WTC11 (cell line): ENCODE measurements at regions not wholly inside any gene's neighbourhood (a gene's known extent, or its start where the extent isn't known, plus 50 kb on each side); places are given as distances from the start of the nearest gene placed in this dataset.
"Not testable (repeated sequence)": the region's sequence is repeated elsewhere in the genome, so short reads cannot be mapped to it uniquely, and the experiment has no call there.

Source experiments
- ATAC-seq: fragments of 200-7000 bp; cut with Tn5 transposase; 2 replicates; pipeline ENCODE4 v1.10.0; 2021; ENCODE audit warnings: mild to moderate bottlenecking, moderate library complexity
- CTCF ChIA-PET: fragments of 300-600 bp; sonication (Branson Sonifier 250); formaldehyde crosslinking; loops from one replicate; lab custom pipeline; 2021; ENCODE audit warnings: antibody characterized with exemption; lab: Charles Lee
- POLR2A ChIA-PET: fragments of 350-600 bp; sonication (Branson Sonifier 250); formaldehyde crosslinking; loops from one replicate; lab custom pipeline; 2021; ENCODE audit warnings: antibody characterized with exemption; lab: Charles Lee
- DNase-seq: peaks from one replicate; pipeline ENCODE4 v3.0.0; 2021; ENCODE audit warnings: low spot score
- H3K27ac Mint-ChIP-seq: 2 replicates; pipeline ENCODE4 v1.8.0; 2021; ENCODE audit warnings: mixed read lengths
- H3K27me3 Mint-ChIP-seq: 2 replicates; pipeline ENCODE4 v1.8.0; 2021; ENCODE audit warnings: low read depth, mild to moderate bottlenecking, moderate library complexity, mixed read lengths
- H3K36me3 Mint-ChIP-seq: 2 replicates; pipeline ENCODE4 v1.8.0; 2021; ENCODE audit warnings: mixed read lengths
- H3K4me1 Mint-ChIP-seq: 2 replicates; pipeline ENCODE4 v1.8.0; 2022; ENCODE audit warnings: mixed read lengths
- H3K4me3 Mint-ChIP-seq: 2 replicates; pipeline ENCODE4 v1.8.0; 2021; ENCODE audit warnings: mild to moderate bottlenecking, moderate library complexity, mixed read lengths
- H3K9me3 Mint-ChIP-seq: 2 replicates; pipeline ENCODE4 v1.8.0; 2021; ENCODE audit warnings: mixed read lengths
- ESRRA ChIP-seq: sonication (generic); formaldehyde crosslinking; IDR thresholded peaks from 2 replicates; pipeline ENCODE4 v1.8.1; 2022; ENCODE audit warnings: mild to moderate bottlenecking, missing genetic modification reagents, borderline replicate concordance
- ETV6 ChIP-seq: sonication (generic); formaldehyde crosslinking; IDR thresholded peaks from 2 replicates; pipeline ENCODE4 v1.8.1; 2022; ENCODE audit warnings: mild to moderate bottlenecking, missing genetic modification reagents
- IRF1 ChIP-seq: sonication (generic); formaldehyde crosslinking; IDR thresholded peaks from 2 replicates; pipeline ENCODE4 v1.8.0; 2023; ENCODE audit warnings: missing genetic modification reagents
- MYBL2 ChIP-seq: sonication (generic); formaldehyde crosslinking; IDR thresholded peaks from 2 replicates; pipeline ENCODE4 v1.8.1; 2023; ENCODE audit warnings: mild to moderate bottlenecking, moderate library complexity, missing genetic modification reagents
- NFATC4 ChIP-seq: fragments of 250-450 bp; sonication (Bioruptor Pico); IDR thresholded peaks from 2 replicates; pipeline ENCODE4 v1.9.0; 2021; ENCODE audit warnings: mild to moderate bottlenecking
- NFE2L1 ChIP-seq: sonication (generic); formaldehyde crosslinking; IDR thresholded peaks from 2 replicates; pipeline ENCODE4 v1.8.1; 2023; ENCODE audit warnings: missing genetic modification reagents
- NFYB ChIP-seq: sonication (generic); formaldehyde crosslinking; conservative IDR thresholded peaks from 2 replicates; pipeline ENCODE4 v1.8.0; 2022; ENCODE audit warnings: low read depth, missing genetic modification reagents
- OVOL2 ChIP-seq: fragments of 250-450 bp; sonication (Bioruptor Pico); IDR thresholded peaks from 2 replicates; pipeline ENCODE4 v1.9.0; 2021; ENCODE audit warnings: mild to moderate bottlenecking, borderline replicate concordance
- PREB ChIP-seq: sonication (generic); formaldehyde crosslinking; IDR thresholded peaks from 2 replicates; pipeline ENCODE4 v1.8.1; 2022; ENCODE audit warnings: mild to moderate bottlenecking, missing genetic modification reagents, moderate library complexity, borderline replicate concordance
- PRRX2 ChIP-seq: fragments of 250-450 bp; sonication (Bioruptor Pico); IDR thresholded peaks from 2 replicates; pipeline ENCODE4 v1.8.0; 2021; ENCODE audit warnings: mild to moderate bottlenecking
- RORB ChIP-seq: fragments of 250-450 bp; sonication (Bioruptor Pico); IDR thresholded peaks from 2 replicates; pipeline ENCODE4 v1.9.0; 2021; ENCODE audit warnings: mild to moderate bottlenecking
- SMAD4 ChIP-seq: sonication (generic); formaldehyde crosslinking; IDR thresholded peaks from 2 replicates; pipeline ENCODE4 v1.8.0; 2022; ENCODE audit warnings: mild to moderate bottlenecking, missing genetic modification reagents
- TCF7 ChIP-seq: sonication (generic); formaldehyde crosslinking; IDR thresholded peaks from 2 replicates; pipeline ENCODE4 v1.8.0; 2022; ENCODE audit warnings: mild to moderate bottlenecking, low read depth, missing genetic modification reagents, moderate library complexity
- TEAD1 ChIP-seq: sonication (generic); formaldehyde crosslinking; IDR thresholded peaks from 2 replicates; pipeline ENCODE4 v1.8.0; 2022; ENCODE audit warnings: mild to moderate bottlenecking, missing genetic modification reagents
- TP53 ChIP-seq: sonication (generic); formaldehyde crosslinking; IDR thresholded peaks from 2 replicates; pipeline ENCODE4 v1.8.1; 2023; ENCODE audit warnings: mild to moderate bottlenecking, missing genetic modification reagents
- ZNF138 ChIP-seq: sonication (generic); formaldehyde crosslinking; conservative IDR thresholded peaks from 2 replicates; pipeline ENCODE4 v1.8.1; 2022; ENCODE audit warnings: mild to moderate bottlenecking, moderate library complexity, missing genetic modification reagents
- ZNF232 ChIP-seq: sonication (generic); formaldehyde crosslinking; IDR thresholded peaks from 2 replicates; pipeline ENCODE4 v1.8.0; 2022; ENCODE audit warnings: mild to moderate bottlenecking, missing genetic modification reagents
- ZNF423 ChIP-seq: fragments of 250-450 bp; sonication (Bioruptor Pico); IDR thresholded peaks from 2 replicates; pipeline ENCODE4 v2.1.2; 2022; ENCODE audit warnings: mild to moderate bottlenecking, moderate library complexity
- TF ChIP-seq, protein P1 (sequence below): fragments of 250-450 bp; sonication (Bioruptor Pico); IDR thresholded peaks from 2 replicates; pipeline ENCODE4 v2.1.2; 2022; ENCODE audit warnings: mild to moderate bottlenecking, moderate library complexity
- TF ChIP-seq, protein P2 (sequence below): sonication (generic); formaldehyde crosslinking; IDR thresholded peaks from 2 replicates; pipeline ENCODE4 v1.8.1; 2023; ENCODE audit warnings: mild to moderate bottlenecking, missing genetic modification reagents, moderate library complexity
- TF ChIP-seq, protein P3 (sequence below): sonication (generic); formaldehyde crosslinking; IDR thresholded peaks from 2 replicates; pipeline ENCODE4 v1.8.1; 2022; ENCODE audit warnings: low read depth, mild to moderate bottlenecking, moderate library complexity, missing genetic modification reagents, borderline replicate concordance

GRCh38 chr15:29511663-29512062 lies 242.0 kb upstream of the NSMCE3 start:
- no peak overlapping the region for H3K27ac Mint-ChIP-seq
- H3K4me3 Mint-ChIP-seq: no peak overlapping the region
- CTCF ChIA-PET: no interaction called here
- H3K4me1 Mint-ChIP-seq: peaks cover 3% of the 10 kb centered on the region; the same call in 1 of the 2 replicates
- peaks cover 27% of the 10 kb centered on the region for H3K9me3 Mint-ChIP-seq
- DNase-seq: no peak
- no peaks in the 10 kb centered on the region for H3K27me3 Mint-ChIP-seq
- no peak for TF ChIP-seq ZNF138
- TF ChIP-seq ETV6 (CRISPR knock-in tag): no peak
- H3K36me3 Mint-ChIP-seq: peaks cover 13% of the 10 kb centered on the region; the same call in 1 of the 2 replicates
- POLR2A ChIA-PET: interaction anchor here (0.6 kb wide), 1 partner anchor 57 kb away, joined by 5 read pairs; no protein-coding TSS in a partner anchor
- ATAC-seq: no peak

- H3K27ac Mint-ChIP-seq, H3K4me3 Mint-ChIP-seq, H3K27me3 Mint-ChIP-seq, POLR2A ChIA-PET, DNase-seq, ATAC-seq, CTCF ChIA-PET: not testable (repeated sequence)
- H3K9me3 Mint-ChIP-seq: peaks cover 38% of the 10 kb centered on the region
- peaks cover 12% of the 10 kb centered on the region; the same call in 1 of the 2 replicates for H3K36me3 Mint-ChIP-seq
- H3K4me1 Mint-ChIP-seq: peaks cover 26% of the 10 kb centered on the region
Measured at GRCh38 chr15:29505535-29505934, 235.9 kb upstream of the NSMCE3 start.

DNA sequence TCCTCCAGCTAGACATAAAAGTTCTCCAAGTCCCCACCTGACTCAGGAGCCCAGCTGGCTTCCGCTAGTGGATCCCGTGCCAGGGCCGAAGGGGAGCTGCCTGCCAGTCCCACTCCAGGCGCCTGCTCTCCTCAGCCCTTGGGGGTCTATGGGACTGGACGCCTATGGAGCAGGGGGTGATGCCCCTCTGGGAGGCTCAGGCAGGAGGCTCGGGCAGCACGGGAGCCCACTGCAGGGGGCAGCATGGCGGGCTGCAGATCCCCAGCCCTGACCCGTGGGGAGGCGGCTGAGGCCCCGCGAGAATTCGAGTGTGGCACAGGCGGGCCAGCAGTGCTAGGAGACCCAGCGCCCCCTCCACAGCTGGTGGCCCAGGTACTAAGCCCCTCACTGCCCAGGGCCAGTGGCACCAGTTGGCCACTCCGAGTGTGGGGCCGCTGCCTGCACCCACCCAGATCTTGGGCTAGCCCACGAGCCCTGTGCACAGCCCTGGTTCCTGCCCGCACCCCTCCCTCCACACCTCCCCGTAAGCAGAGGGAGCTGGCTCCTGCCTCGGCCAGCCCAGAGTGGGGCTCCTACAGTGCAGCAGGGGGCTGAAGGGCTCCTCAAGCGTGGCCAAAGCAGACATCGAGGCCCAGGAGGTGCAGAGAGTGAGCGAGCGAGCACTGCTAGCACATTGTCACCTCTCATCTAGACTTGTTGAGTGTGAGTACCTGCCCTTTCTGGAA lies 221.3 kb upstream of the NSMCE3 start:
- TF ChIP-seq ZNF138: no peak
- TF ChIP-seq NFE2L1: no peak
- TF ChIP-seq ZNF232 (CRISPR knock-in tag): no peak
- TF ChIP-seq PRRX2 (CRISPR knock-in tag): no peak
- no peak for TF ChIP-seq TEAD1 (CRISPR knock-in tag)
- no peak for TF ChIP-seq TP53 (CRISPR knock-in tag)
- no peak for TF ChIP-seq MYBL2 (CRISPR knock-in tag)
- no peak overlapping the region for H3K4me3 Mint-ChIP-seq
- peaks cover 14% of the 10 kb centered on the region for H3K9me3 Mint-ChIP-seq
- ATAC-seq (no peak), DNase-seq (no peak)
- H3K27me3 Mint-ChIP-seq: no peaks in the 10 kb centered on the region
- POLR2A ChIA-PET: no interaction called here
- no peak overlapping the region for H3K27ac Mint-ChIP-seq
- peaks cover 18% of the 10 kb centered on the region for H3K36me3 Mint-ChIP-seq
- peaks cover 2% of the 10 kb centered on the region for H3K4me1 Mint-ChIP-seq
- CTCF ChIA-PET: no interaction called here

DNA sequence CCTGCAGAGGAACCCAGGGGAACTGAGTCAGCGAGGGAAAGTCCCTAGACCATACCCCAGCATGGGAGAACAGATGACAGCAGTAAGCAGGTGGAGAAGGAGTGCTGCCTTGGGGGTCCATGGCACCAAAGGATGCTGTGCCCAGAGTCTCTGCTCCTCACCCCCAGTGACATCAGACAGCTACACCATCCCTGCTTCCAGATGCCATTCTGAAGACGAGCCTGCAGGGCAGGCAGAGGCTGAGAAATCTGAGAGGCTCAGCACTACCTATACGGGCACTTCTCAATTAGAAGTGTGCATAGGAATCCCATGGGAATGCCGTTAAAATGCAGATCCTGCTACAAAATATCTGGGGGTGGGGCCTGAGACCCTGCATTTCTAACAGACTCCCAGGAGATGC lies 211.3 kb upstream of the NSMCE3 start:
- TF ChIP-seq OVOL2 (CRISPR knock-in tag): no peak
- no peak for TF ChIP-seq NFYB (CRISPR knock-in tag)
- no peak for TF ChIP-seq NFATC4 (CRISPR knock-in tag)
- TF ChIP-seq, all 79 proteins: peak for 0
- no peaks in the 10 kb centered on the region for H3K36me3 Mint-ChIP-seq
- no peaks in the 10 kb centered on the region for H3K9me3 Mint-ChIP-seq

GRCh38 chr15:29480278-29480677 lies 210.7 kb upstream of the NSMCE3 start:
- no peak overlapping the region for H3K27ac Mint-ChIP-seq
- CTCF ChIA-PET: interaction anchor here (0.6 kb wide), 1 partner anchor 364 kb away, joined by 3 read pairs; no protein-coding TSS in a partner anchor
- no peak for TF ChIP-seq ZNF423
- no peak for TF ChIP-seq SMAD4 (CRISPR knock-in tag)
- no peak for TF ChIP-seq TCF7 (CRISPR knock-in tag)
- TF ChIP-seq, protein P1, sequence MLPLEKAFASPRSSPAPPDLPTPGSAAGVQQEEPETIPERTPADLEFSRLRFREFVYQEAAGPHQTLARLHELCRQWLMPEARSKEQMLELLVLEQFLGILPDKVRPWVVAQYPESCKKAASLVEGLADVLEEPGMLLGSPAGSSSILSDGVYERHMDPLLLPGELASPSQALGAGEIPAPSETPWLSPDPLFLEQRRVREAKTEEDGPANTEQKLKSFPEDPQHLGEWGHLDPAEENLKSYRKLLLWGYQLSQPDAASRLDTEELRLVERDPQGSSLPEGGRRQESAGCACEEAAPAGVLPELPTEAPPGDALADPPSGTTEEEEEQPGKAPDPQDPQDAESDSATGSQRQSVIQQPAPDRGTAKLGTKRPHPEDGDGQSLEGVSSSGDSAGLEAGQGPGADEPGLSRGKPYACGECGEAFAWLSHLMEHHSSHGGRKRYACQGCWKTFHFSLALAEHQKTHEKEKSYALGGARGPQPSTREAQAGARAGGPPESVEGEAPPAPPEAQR (CRISPR knock-in tag): no peak
- TF ChIP-seq ESRRA (CRISPR knock-in tag): no peak
- TF ChIP-seq IRF1 (CRISPR knock-in tag): no peak
- no peak for TF ChIP-seq RORB (CRISPR knock-in tag)
- TF ChIP-seq, protein P2, sequence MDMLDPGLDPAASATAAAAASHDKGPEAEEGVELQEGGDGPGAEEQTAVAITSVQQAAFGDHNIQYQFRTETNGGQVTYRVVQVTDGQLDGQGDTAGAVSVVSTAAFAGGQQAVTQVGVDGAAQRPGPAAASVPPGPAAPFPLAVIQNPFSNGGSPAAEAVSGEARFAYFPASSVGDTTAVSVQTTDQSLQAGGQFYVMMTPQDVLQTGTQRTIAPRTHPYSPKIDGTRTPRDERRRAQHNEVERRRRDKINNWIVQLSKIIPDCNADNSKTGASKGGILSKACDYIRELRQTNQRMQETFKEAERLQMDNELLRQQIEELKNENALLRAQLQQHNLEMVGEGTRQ (CRISPR knock-in tag): no peak
- TF ChIP-seq, protein P3, sequence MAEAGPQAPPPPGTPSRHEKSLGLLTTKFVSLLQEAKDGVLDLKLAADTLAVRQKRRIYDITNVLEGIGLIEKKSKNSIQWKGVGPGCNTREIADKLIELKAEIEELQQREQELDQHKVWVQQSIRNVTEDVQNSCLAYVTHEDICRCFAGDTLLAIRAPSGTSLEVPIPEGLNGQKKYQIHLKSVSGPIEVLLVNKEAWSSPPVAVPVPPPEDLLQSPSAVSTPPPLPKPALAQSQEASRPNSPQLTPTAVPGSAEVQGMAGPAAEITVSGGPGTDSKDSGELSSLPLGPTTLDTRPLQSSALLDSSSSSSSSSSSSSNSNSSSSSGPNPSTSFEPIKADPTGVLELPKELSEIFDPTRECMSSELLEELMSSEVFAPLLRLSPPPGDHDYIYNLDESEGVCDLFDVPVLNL: no peak
- no peak for TF ChIP-seq PREB (CRISPR knock-in tag)

More for the DNA sequence above, 211.3 kb upstream of the NSMCE3 start:
- POLR2A ChIA-PET: no interaction called here
- DNase-seq (no peak), ATAC-seq (peak; percentile 48)
- Mint-ChIP-seq H3K4me3 (no peak overlapping the region), H3K4me1 (peaks cover 12% of the 10 kb centered on the region), H3K27me3 (no peaks in the 10 kb centered on the region), H3K27ac (no peak overlapping the region)
- CTCF ChIA-PET: no interaction called here

More at GRCh38 chr15:29480278-29480677, 210.7 kb upstream of the NSMCE3 start:
- Mint-ChIP-seq H3K4me1 (peaks cover 12% of the 10 kb centered on the region), H3K9me3 (no peaks in the 10 kb centered on the region), H3K4me3 (no peak overlapping the region), H3K27me3 (no peaks in the 10 kb centered on the region), H3K36me3 (no peaks in the 10 kb centered on the region)
- POLR2A ChIA-PET: no interaction called here
- ATAC-seq (no peak; the same call in 1 of the 2 replicates), DNase-seq (no peak)
